ENCODE measurements at regions not wholly inside any gene's neighbourhood (a gene's known extent, or its start where the extent isn't known, plus 50 kb on each side); places are given as distances from the start of the nearest gene placed in this dataset.

GRCh38 chr3:23659840-23660430 is 145.8 kb upstream of the UBE2E1 start:
- DNase-seq: no peak
- Histone ChIP-seq H3K36me3 (replicated peaks) (no peaks in the 10 kb centered on the region), H3K4me3 (ENCODE audit: low read depth, low read length) (no peak overlapping the region), H3K27ac (no peak overlapping the region), H3K27me3 (replicated peaks) (no peaks in the 10 kb centered on the region)
- in situ Hi-C loops (cut with HindIII; ENCODE audit: low pct_ligation_motif_present, low sequenced_read_pairs): no loop called here
- TF ChIP-seq, protein P1, sequence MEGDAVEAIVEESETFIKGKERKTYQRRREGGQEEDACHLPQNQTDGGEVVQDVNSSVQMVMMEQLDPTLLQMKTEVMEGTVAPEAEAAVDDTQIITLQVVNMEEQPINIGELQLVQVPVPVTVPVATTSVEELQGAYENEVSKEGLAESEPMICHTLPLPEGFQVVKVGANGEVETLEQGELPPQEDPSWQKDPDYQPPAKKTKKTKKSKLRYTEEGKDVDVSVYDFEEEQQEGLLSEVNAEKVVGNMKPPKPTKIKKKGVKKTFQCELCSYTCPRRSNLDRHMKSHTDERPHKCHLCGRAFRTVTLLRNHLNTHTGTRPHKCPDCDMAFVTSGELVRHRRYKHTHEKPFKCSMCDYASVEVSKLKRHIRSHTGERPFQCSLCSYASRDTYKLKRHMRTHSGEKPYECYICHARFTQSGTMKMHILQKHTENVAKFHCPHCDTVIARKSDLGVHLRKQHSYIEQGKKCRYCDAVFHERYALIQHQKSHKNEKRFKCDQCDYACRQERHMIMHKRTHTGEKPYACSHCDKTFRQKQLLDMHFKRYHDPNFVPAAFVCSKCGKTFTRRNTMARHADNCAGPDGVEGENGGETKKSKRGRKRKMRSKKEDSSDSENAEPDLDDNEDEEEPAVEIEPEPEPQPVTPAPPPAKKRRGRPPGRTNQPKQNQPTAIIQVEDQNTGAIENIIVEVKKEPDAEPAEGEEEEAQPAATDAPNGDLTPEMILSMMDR (IDR thresholded peaks at IDR 0.05; ENCODE audit: low read depth, low read length, missing control alignments): no peak

GRCh38 chr3:23662079-23662617 is 143.6 kb upstream of the UBE2E1 start:
- TF ChIP-seq, protein P1 (IDR thresholded peaks at IDR 0.05; ENCODE audit: low read depth, low read length, missing control alignments): no peak
- no peak for DNase-seq
- Histone ChIP-seq H3K27me3 (replicated peaks) (no peaks in the 10 kb centered on the region), H3K36me3 (replicated peaks) (no peaks in the 10 kb centered on the region), H3K27ac (no peak overlapping the region), H3K4me3 (ENCODE audit: low read depth, low read length) (no peak overlapping the region)
- in situ Hi-C loops (cut with HindIII; ENCODE audit: low pct_ligation_motif_present, low sequenced_read_pairs): no loop called here

DNA sequence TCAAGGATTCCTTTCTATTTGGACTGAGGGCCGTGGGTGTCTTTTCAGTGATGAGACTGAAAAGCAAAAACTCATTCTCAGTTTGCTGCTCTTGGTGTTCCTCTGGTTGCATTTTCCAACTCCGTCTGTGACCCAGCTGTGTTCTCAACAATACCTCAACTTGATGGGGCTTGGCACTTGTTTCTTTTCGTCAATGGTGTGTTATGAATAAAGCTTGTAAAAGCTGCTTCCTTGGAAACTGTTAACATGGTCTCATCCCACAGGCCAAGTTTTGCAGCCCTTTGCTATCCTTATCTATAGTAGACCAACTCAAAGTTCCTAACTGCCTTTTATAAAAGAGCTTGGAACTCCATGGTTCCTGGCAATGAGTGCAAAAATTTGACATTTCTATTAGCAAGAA is 142.5 kb upstream of the UBE2E1 start:
- Histone ChIP-seq H3K27me3 (replicated peaks) (no peaks in the 10 kb centered on the region), H3K4me3 (ENCODE audit: low read depth, low read length) (no peak overlapping the region), H3K27ac (no peak overlapping the region), H3K36me3 (replicated peaks) (no peaks in the 10 kb centered on the region)
- TF ChIP-seq, protein P1 (IDR thresholded peaks at IDR 0.05; ENCODE audit: low read depth, low read length, missing control alignments): no peak
- in situ Hi-C loops (cut with HindIII; ENCODE audit: low pct_ligation_motif_present, low sequenced_read_pairs): no loop called here
- DNase-seq: no peak

DNA sequence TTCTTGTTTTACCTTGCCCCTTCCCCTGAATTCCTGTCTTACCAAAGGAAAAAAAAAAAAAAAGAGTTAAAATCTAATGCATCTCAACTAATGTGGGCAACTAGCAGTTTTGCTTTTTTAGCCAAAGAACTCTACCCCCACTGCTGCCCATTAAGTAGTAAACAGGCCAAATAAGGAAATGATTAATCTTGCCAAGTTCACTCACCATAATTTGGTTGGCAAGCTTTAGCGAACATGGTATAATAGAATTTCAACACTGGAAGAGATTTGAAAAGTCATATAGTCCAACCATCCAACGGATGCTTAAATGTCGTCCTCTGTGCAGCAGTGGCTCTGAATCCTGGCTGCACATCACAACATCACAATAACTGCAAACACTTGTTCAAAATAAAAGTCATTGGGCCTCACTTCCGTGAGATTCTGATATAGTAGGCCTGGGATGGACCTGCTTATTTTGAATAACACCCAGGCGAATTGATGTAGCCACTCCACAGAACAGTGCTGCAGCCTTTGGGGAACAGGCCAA is 142.0 kb upstream of the UBE2E1 start:
- in situ Hi-C loops (cut with HindIII; ENCODE audit: low pct_ligation_motif_present, low sequenced_read_pairs): no loop called here
- TF ChIP-seq, protein P1 (IDR thresholded peaks at IDR 0.05; ENCODE audit: low read depth, low read length, missing control alignments): no peak
- no peaks in the 10 kb centered on the region for H3K36me3 ChIP-seq (replicated peaks)
- no peaks in the 10 kb centered on the region for H3K27me3 ChIP-seq (replicated peaks)
- no peak for DNase-seq
- no peak overlapping the region for H3K4me3 ChIP-seq (ENCODE audit: low read depth, low read length)
- H3K27ac ChIP-seq: no peak overlapping the region

DNA sequence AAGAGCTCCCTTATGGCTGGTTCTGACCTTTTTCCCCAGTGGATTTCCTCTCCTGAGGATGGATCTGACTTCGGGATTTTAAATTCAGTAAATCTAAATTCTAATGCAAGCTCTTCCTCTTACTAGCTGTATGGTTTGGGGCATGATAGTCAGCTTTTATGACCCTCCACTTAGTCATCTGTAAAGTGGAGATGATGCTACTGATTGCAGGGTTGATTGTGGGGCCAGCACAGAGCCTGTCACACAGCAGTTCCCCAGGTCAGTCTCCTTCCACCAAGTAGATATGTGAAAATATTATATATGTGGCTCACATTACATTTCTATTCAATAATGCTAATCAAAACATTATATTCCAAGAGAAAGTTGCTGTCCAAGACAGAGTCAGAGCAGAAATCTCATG is 141.3 kb upstream of the UBE2E1 start:
- no peak overlapping the region for H3K27ac ChIP-seq
- TF ChIP-seq, protein P1 (IDR thresholded peaks at IDR 0.05; ENCODE audit: low read depth, low read length, missing control alignments): no peak
- no peak for DNase-seq
- H3K36me3 ChIP-seq (replicated peaks): no peaks in the 10 kb centered on the region
- in situ Hi-C loops (cut with HindIII; ENCODE audit: low pct_ligation_motif_present, low sequenced_read_pairs): no loop called here
- H3K27me3 ChIP-seq (replicated peaks): no peaks in the 10 kb centered on the region
- H3K4me3 ChIP-seq (ENCODE audit: low read depth, low read length): no peak overlapping the region

GRCh38 chr3:23665741-23666140 is 140.0 kb upstream of the UBE2E1 start:
- H3K36me3 ChIP-seq (replicated peaks): no peaks in the 10 kb centered on the region
- in situ Hi-C loops (cut with HindIII; ENCODE audit: low pct_ligation_motif_present, low sequenced_read_pairs): no loop called here
- DNase-seq: peak; percentile 31
- H3K27me3 ChIP-seq (replicated peaks): no peaks in the 10 kb centered on the region
- no peak overlapping the region for H3K4me3 ChIP-seq (ENCODE audit: low read depth, low read length)
- TF ChIP-seq, protein P1 (IDR thresholded peaks at IDR 0.05; ENCODE audit: low read depth, low read length, missing control alignments): no peak
- no peak overlapping the region for H3K27ac ChIP-seq

Data from brain microvascular endothelial cell (primary cell).